Body of pancreas (tissue), 4 donors: ENCODE measurements at regions not wholly inside any gene's neighbourhood (a gene's known extent, or its start where the extent isn't known, plus 50 kb on each side); places are given as distances from the start of the nearest gene placed in this dataset.

Experiments
- ATAC-seq: fragments of 150-250 bp; one replicate; pipeline ENCODE4 v1.9.1; 2016
- DNase-seq, 4 donors: peaks; one replicate each; pipeline ENCODE4 v3.0.0-alpha.2; 2019
- H3K27ac ChIP-seq, 4 donors: fragments of 200-600 bp; sonication (generic); 1 replicate in 3 of 4; 2 replicates in 1 of 4; pipeline versions ENCODE4 v1.5.1 to v1.6.1; 2016 to 2019; ENCODE audit warnings: mild to moderate bottlenecking in 1 of 4, mixed read lengths in 1 of 4, moderate library complexity in 1 of 4
- H3K27me3 ChIP-seq, 2 donors: fragments of 200-600 bp; sonication (generic); one replicate each; pipeline ENCODE4 v1.6.0; 2016; ENCODE audit warnings: mild to moderate bottlenecking in 1 of 2
- H3K36me3 ChIP-seq, 2 donors: fragments of 200-600 bp; sonication (generic); replicated peaks in 1 of 2; 2 replicates each; pipeline ENCODE4 v1.5.1; 2016; ENCODE audit warnings: low read depth in 2 of 2; ENCODE audit not compliant: insufficient read depth in 1 of 2
- H3K4me1 ChIP-seq: fragments of 200-600 bp; sonication (generic); one replicate; pipeline ENCODE4 v1.6.0; 2016
- H3K4me3 ChIP-seq, 2 donors: fragments of 200-600 bp; sonication (generic); 1 replicate in 1 of 2; 2 replicates in 1 of 2; pipeline ENCODE4 v1.5.1; 2016 to 2019
- H3K9me3 ChIP-seq, 3 donors: fragments of 200-600 bp; sonication (generic); 1 replicate in 2 of 3; 2 replicates in 1 of 3; pipeline ENCODE4 v1.5.1; 2016
- CTCF ChIP-seq, 7 experiments: fragments of 450-650 bp in 4 of 7; fragments of 200-600 bp in 3 of 7; sonication (generic) in 3 of 7; IDR thresholded peaks; one replicate each; pipeline ENCODE4 v1.5.1; 2016 to 2019; ENCODE audit warnings: antibody characterized with exemption in 7 of 7
- POLR2A ChIP-seq, 3 donors: fragments of 450-650 bp; IDR thresholded peaks; one replicate each; pipeline ENCODE4 v1.6.1; 2016; ENCODE audit warnings: antibody characterized with exemption in 3 of 3, mild to moderate bottlenecking in 2 of 3
- WGBS, 2 donors: methylation state at CpG; one replicate each; pipeline ENCODE4 v1.1.5; 2017; 5-methylcytosine and 5-hydroxymethylcytosine counted together
- intact Hi-C: fragments of 100-400 bp; cut with DNase I; formaldehyde crosslinking; loops from one replicate; pipeline ENCODE4 v1.15.1; 2023

GRCh38 chr2:226558418-226558817 lies 241.2 kb downstream of the IRS1 start:
- 66 to 72% methylated on average over 5 of the region's 5 CpGs for WGBS, 2 donors
- Histone ChIP-seq H3K27me3 (no peaks in the 10 kb centered on the region), H3K9me3 (no peaks in the 10 kb centered on the region), H3K4me3 (no peak overlapping the region), H3K4me1 (no peaks in the 10 kb centered on the region), H3K27ac (no peak overlapping the region), H3K36me3 (no peaks in the 10 kb centered on the region)
- ATAC-seq: no peak
- TF ChIP-seq POLR2A (IDR thresholded peaks at IDR 0.05): no peak
- TF ChIP-seq CTCF (IDR thresholded peaks at IDR 0.05): no peak
- intact Hi-C loops: no loop called here
- no peak for DNase-seq

DNA sequence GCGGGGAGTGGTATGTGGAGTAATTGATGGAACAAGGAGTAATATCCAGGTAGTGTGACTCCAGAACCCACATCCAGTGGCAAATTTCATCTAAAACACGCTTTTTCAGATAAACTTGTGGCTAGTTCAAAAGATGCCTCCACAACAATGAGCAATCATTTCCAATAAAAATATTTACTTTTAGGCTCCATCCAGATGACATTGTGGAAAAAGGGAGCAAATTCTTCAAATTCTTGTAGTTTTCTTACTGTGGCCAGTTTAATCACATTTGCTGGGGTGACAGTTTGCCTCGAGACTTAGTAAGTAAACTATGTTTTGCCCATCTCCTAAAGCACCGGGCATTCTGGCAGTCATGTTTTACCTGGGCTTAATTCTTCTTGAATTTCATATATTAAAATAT lies 243.6 kb downstream of the IRS1 start:
- no peak for ATAC-seq

GRCh38 chr2:226554701-226555100 lies 244.9 kb downstream of the IRS1 start:
- Histone ChIP-seq H3K27me3 (no peaks in the 10 kb centered on the region), H3K27ac (no peak overlapping the region), H3K9me3 (no peaks in the 10 kb centered on the region), H3K4me1 (peaks cover under 1% of the 10 kb centered on the region), H3K4me3 (no peak overlapping the region), H3K36me3 (no peaks in the 10 kb centered on the region)
- no peak for ATAC-seq
- intact Hi-C loops: no loop called here
- no peak for TF ChIP-seq CTCF (IDR thresholded peaks at IDR 0.05)
- no peak for TF ChIP-seq POLR2A (IDR thresholded peaks at IDR 0.05)
- 86 to 92% methylated on average over 1 of the region's 1 CpG for WGBS, 2 donors
- DNase-seq: no peak

More for the DNA sequence above, 243.6 kb downstream of the IRS1 start:
- Histone ChIP-seq H3K4me3 (no peak overlapping the region), H3K36me3 (no peaks in the 10 kb centered on the region), H3K4me1 (no peaks in the 10 kb centered on the region), H3K27ac (no peak overlapping the region), H3K9me3 (no peaks in the 10 kb centered on the region), H3K27me3 (no peaks in the 10 kb centered on the region)
- WGBS, 2 donors: 81 to 88% methylated on average over 4 of the region's 4 CpGs
- intact Hi-C loops: no loop called here
- TF ChIP-seq CTCF (IDR thresholded peaks at IDR 0.05): no peak
- TF ChIP-seq POLR2A (IDR thresholded peaks at IDR 0.05): no peak
- DNase-seq: no peak

DNA sequence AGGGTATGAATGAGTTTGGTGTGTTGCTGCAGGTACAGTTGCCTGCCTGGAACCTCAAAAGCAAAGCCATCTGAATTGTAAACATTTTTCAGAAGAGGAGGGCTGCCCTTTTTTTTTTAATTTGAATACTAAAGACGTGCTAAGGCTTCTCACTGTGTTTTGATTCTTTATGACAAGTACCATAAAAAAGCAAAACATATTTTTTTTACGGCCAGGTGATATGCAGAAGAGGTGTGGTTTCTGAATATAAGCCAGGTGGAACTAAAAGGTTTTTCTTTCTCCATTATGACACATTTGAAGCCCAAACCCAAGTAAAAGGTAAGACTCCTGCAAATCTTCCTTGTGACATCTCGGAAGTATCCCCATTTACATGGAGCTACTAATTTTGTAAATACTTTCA lies 246.3 kb downstream of the IRS1 start:
- ATAC-seq (no peak), DNase-seq (no peak)
- intact Hi-C loops: no loop called here
- H3K4me1 ChIP-seq: peaks cover 14% of the 10 kb centered on the region
- H3K4me3 ChIP-seq: no peak overlapping the region
- no peaks in the 10 kb centered on the region for H3K27me3 ChIP-seq
- 71 to 78% methylated on average over 3 of the region's 3 CpGs for WGBS, 2 donors
- H3K9me3 ChIP-seq: no peaks in the 10 kb centered on the region
- no peak overlapping the region for H3K27ac ChIP-seq
- no peak for TF ChIP-seq POLR2A (IDR thresholded peaks at IDR 0.05)
- no peak for TF ChIP-seq CTCF (IDR thresholded peaks at IDR 0.05)
- H3K36me3 ChIP-seq: no peaks in the 10 kb centered on the region

- Histone ChIP-seq H3K36me3 (no peaks in the 10 kb centered on the region), H3K27me3 (no peaks in the 10 kb centered on the region), H3K27ac (no peak overlapping the region), H3K4me1 (peaks cover 14% of the 10 kb centered on the region), H3K4me3 (no peak overlapping the region), H3K9me3 (no peaks in the 10 kb centered on the region)
- ATAC-seq (no peak), DNase-seq (no peak)
- intact Hi-C loops: no loop called here
- WGBS, 2 donors: 58 to 71% methylated on average over 5 of the region's 5 CpGs
- no peak for TF ChIP-seq POLR2A (IDR thresholded peaks at IDR 0.05)
- no peak for TF ChIP-seq CTCF (IDR thresholded peaks at IDR 0.05)
These were observed 246.9 kb downstream of the IRS1 start for GRCh38 chr2:226552571-226553285.
